Non-pigmented ciliary epithelial cell (primary cell): ENCODE measurements at regions not wholly inside any gene's neighbourhood (a gene's known extent, or its start where the extent isn't known, plus 50 kb on each side); places are given as distances from the start of the nearest gene placed in this dataset.
"Not testable (repeated sequence)": the region's sequence is repeated elsewhere in the genome, so short reads cannot be mapped to it uniquely, and the experiment has no call there.

ENCODE experiments used
- DNase-seq: peaks from one replicate; pipeline ENCODE4 v3.0.0-alpha.2; 2010; ENCODE audit warnings: low read depth

GRCh38 chr2:82968358-82968757 is 1490.7 kb downstream of the SUCLG1 start:
- DNase-seq: peak; percentile 0

- DNase-seq: no peak
Measured at GRCh38 chr2:82964341-82964740, 1494.7 kb downstream of the SUCLG1 start.

GRCh38 chr2:82959727-82960126 is 1499.4 kb downstream of the SUCLG1 start:
- peak; percentile 3 for DNase-seq

- no peak for DNase-seq
Measured at GRCh38 chr2:82954868-82955267, 1504.2 kb downstream of the SUCLG1 start.

GRCh38 chr2:82939211-82939610 is 1519.9 kb downstream of the SUCLG1 start:
- DNase-seq: no peak

GRCh38 chr2:82938321-82938845 is 1520.7 kb downstream of the SUCLG1 start:
- not testable (repeated sequence) for DNase-seq

- DNase-seq: peak; percentile 5
Measured at GRCh38 chr2:82913566-82913965, 1545.5 kb downstream of the SUCLG1 start.

GRCh38 chr2:82896117-82896516 is 1563.0 kb downstream of the SUCLG1 start:
- no peak for DNase-seq

GRCh38 chr2:82893190-82893589 is 1565.9 kb downstream of the SUCLG1 start:
- DNase-seq: no peak

GRCh38 chr2:82879803-82880202 is 1579.3 kb downstream of the SUCLG1 start:
- DNase-seq: no peak

GRCh38 chr2:82875858-82876257 is 1583.2 kb downstream of the SUCLG1 start:
- no peak for DNase-seq

GRCh38 chr2:82857967-82858366 is 1601.1 kb downstream of the SUCLG1 start:
- DNase-seq: no peak

GRCh38 chr2:82853299-82853698 is 1605.8 kb downstream of the SUCLG1 start:
- DNase-seq: no peak

GRCh38 chr2:82852787-82853186 is 1606.3 kb downstream of the SUCLG1 start:
- no peak for DNase-seq

GRCh38 chr2:82848285-82848684 is 1610.8 kb downstream of the SUCLG1 start:
- DNase-seq: no peak

GRCh38 chr2:82839036-82839435 is 1620.0 kb downstream of the SUCLG1 start:
- DNase-seq: no peak

- DNase-seq: peak; percentile 78
Measured at GRCh38 chr2:82837588-82838304, 1621.3 kb downstream of the SUCLG1 start.

GRCh38 chr2:82834893-82835292 is 1624.2 kb downstream of the SUCLG1 start:
- no peak for DNase-seq

- DNase-seq: no peak
Measured at GRCh38 chr2:82827426-82827825, 1631.7 kb downstream of the SUCLG1 start.

- DNase-seq: no peak
Measured at GRCh38 chr2:82826437-82826836, 1632.6 kb downstream of the SUCLG1 start.

GRCh38 chr2:82825410-82826090 is 1633.5 kb downstream of the SUCLG1 start:
- DNase-seq: no peak

- no peak for DNase-seq
Measured at GRCh38 chr2:82823892-82824291, 1635.2 kb downstream of the SUCLG1 start.

GRCh38 chr2:82819951-82820350 is 1639.1 kb downstream of the SUCLG1 start:
- DNase-seq: no peak
